Tibial nerve (tissue), 4 donors: ENCODE measurements at regions not wholly inside any gene's neighbourhood (a gene's known extent, or its start where the extent isn't known, plus 50 kb on each side); places are given as distances from the start of the nearest gene placed in this dataset.

Experiments
- DNase-seq, 2 donors: peaks; one replicate each; pipeline ENCODE4 v3.0.0-alpha.2; 2019; ENCODE audit warnings: low spot score in 2 of 2
- H3K27ac ChIP-seq, 4 donors: fragments of 200-600 bp; sonication (generic) in 3 of 4; one replicate each; pipeline ENCODE4 v1.5.1; 2017 to 2019; ENCODE audit warnings: mild to moderate bottlenecking in 1 of 4
- H3K27me3 ChIP-seq, 2 donors: fragments of 200-600 bp; sonication (generic) in 1 of 2; one replicate each; pipeline versions ENCODE4 v1.5.1 to v1.6.0; 2017 to 2019
- H3K36me3 ChIP-seq, 3 donors: fragments of 200-600 bp; sonication (generic); one replicate each; pipeline ENCODE4 v1.5.1; 2018 to 2019
- H3K4me1 ChIP-seq, 4 donors: fragments of 200-600 bp; sonication (generic) in 3 of 4; one replicate each; pipeline ENCODE4 v1.5.1; 2017 to 2019
- H3K4me3 ChIP-seq, 4 donors: fragments of 200-600 bp; sonication (generic) in 3 of 4; one replicate each; pipeline ENCODE4 v1.5.1; 2017 to 2019; ENCODE audit warnings: mild to moderate bottlenecking in 1 of 4, moderate library complexity in 1 of 4
- H3K9me3 ChIP-seq, 4 donors: fragments of 200-600 bp; sonication (generic) in 3 of 4; one replicate each; pipeline ENCODE4 v1.5.1; 2017 to 2019
- EP300 ChIP-seq, 2 donors: sonication (generic); formaldehyde crosslinking; IDR thresholded peaks; one replicate each; pipeline ENCODE4 v1.6.1; 2017; ENCODE audit warnings: antibody characterized with exemption in 2 of 2, mild to moderate bottlenecking in 1 of 2
- POLR2A ChIP-seq, 2 donors: fragments of 450-650 bp; IDR thresholded peaks; one replicate each; pipeline ENCODE4 v1.6.1; 2017; ENCODE audit warnings: antibody characterized with exemption in 2 of 2, mild to moderate bottlenecking in 2 of 2, moderate library complexity in 2 of 2
- WGBS, 2 donors: methylation state at CpG; one replicate each; pipeline ENCODE4 v1.1.5; 2018; 5-methylcytosine and 5-hydroxymethylcytosine counted together
- TF ChIP-seq, protein P1 (sequence below), 5 experiments: fragments of 200-600 bp in 3 of 5; fragments of 450-650 bp in 2 of 5; sonication (generic) in 3 of 5; IDR thresholded peaks; one replicate each; pipeline ENCODE4 v1.5.1; 2016 to 2019; ENCODE audit warnings: antibody characterized with exemption in 5 of 5, mild to moderate bottlenecking in 3 of 5, moderate library complexity in 2 of 5

DNA sequence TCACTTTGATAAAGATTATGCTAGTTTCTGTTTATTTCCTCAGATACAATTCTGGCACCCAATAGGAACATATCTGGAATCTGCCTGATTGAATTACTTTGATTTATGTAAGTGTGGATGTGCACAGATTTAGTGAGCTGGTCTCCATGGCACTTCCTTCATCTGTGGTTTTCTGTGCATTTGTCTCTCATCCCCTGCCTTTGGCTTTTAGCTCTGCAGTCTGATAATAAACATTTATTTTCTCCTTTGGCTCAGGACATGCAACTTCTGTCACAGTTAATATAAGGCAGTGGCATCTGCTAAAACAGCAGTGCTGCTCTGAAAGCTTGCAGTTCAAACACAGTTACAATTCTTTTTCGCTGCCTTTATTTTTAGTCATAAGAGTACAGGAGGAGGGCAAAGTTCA lies 273.7 kb upstream of the CHRM2 start:
- H3K4me1 ChIP-seq = no peaks in the 10 kb centered on the region
- H3K27ac ChIP-seq = no peak overlapping the region
- H3K9me3 ChIP-seq = peaks cover 0 to 7% (median 0%) of the 10 kb centered on the region in 4 donors
- H3K27me3 ChIP-seq = no peaks in the 10 kb centered on the region
- DNase-seq = no peak
- WGBS, 2 donors = 55 to 64% methylated on average over 1 of the region's 1 CpG
- TF ChIP-seq EP300 (IDR thresholded peaks at IDR 0.05) = no peak
- no peak for TF ChIP-seq POLR2A (IDR thresholded peaks at IDR 0.05)
- TF ChIP-seq, protein P1, sequence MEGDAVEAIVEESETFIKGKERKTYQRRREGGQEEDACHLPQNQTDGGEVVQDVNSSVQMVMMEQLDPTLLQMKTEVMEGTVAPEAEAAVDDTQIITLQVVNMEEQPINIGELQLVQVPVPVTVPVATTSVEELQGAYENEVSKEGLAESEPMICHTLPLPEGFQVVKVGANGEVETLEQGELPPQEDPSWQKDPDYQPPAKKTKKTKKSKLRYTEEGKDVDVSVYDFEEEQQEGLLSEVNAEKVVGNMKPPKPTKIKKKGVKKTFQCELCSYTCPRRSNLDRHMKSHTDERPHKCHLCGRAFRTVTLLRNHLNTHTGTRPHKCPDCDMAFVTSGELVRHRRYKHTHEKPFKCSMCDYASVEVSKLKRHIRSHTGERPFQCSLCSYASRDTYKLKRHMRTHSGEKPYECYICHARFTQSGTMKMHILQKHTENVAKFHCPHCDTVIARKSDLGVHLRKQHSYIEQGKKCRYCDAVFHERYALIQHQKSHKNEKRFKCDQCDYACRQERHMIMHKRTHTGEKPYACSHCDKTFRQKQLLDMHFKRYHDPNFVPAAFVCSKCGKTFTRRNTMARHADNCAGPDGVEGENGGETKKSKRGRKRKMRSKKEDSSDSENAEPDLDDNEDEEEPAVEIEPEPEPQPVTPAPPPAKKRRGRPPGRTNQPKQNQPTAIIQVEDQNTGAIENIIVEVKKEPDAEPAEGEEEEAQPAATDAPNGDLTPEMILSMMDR (IDR thresholded peaks at IDR 0.05) = no peak
- no peaks in the 10 kb centered on the region for H3K36me3 ChIP-seq
- no peak overlapping the region for H3K4me3 ChIP-seq

- Histone ChIP-seq H3K9me3 (no peaks in the 10 kb centered on the region), H3K27ac (no peak overlapping the region), H3K4me1 (no peaks in the 10 kb centered on the region), H3K27me3 (no peaks in the 10 kb centered on the region), H3K4me3 (no peak overlapping the region), H3K36me3 (no peaks in the 10 kb centered on the region)
- 86 to 90% methylated on average over 2 of the region's 2 CpGs for WGBS, 2 donors
- TF ChIP-seq, protein P1 (IDR thresholded peaks at IDR 0.05) = no peak
- TF ChIP-seq EP300 (IDR thresholded peaks at IDR 0.05) = no peak
- TF ChIP-seq POLR2A (IDR thresholded peaks at IDR 0.05) = no peak
- no peak for DNase-seq
These were observed 280.2 kb upstream of the CHRM2 start for GRCh38 chr7:136588216-136588615.

- Histone ChIP-seq H3K4me1 (no peaks in the 10 kb centered on the region), H3K9me3 (no peaks in the 10 kb centered on the region), H3K4me3 (no peak overlapping the region), H3K27me3 (no peaks in the 10 kb centered on the region), H3K27ac (no peak overlapping the region), H3K36me3 (no peaks in the 10 kb centered on the region)
- DNase-seq = no peak
- TF ChIP-seq EP300 (IDR thresholded peaks at IDR 0.05) (no peak), POLR2A (IDR thresholded peaks at IDR 0.05) (no peak)
- TF ChIP-seq, protein P1 (IDR thresholded peaks at IDR 0.05) = no peak
- WGBS, 2 donors = 81 to 86% methylated on average over 2 of the region's 2 CpGs
These were observed 282.3 kb upstream of the CHRM2 start for GRCh38 chr7:136585954-136586670.

GRCh38 chr7:136566491-136566890 lies 302.0 kb upstream of the CHRM2 start:
- no peaks in the 10 kb centered on the region for H3K36me3 ChIP-seq
- H3K4me3 ChIP-seq = no peak overlapping the region
- no peaks in the 10 kb centered on the region for H3K9me3 ChIP-seq
- H3K27me3 ChIP-seq = no peaks in the 10 kb centered on the region
- no peak overlapping the region for H3K27ac ChIP-seq
- DNase-seq = no peak
- TF ChIP-seq, protein P1 (IDR thresholded peaks at IDR 0.05) = no peak
- TF ChIP-seq POLR2A (IDR thresholded peaks at IDR 0.05) = no peak
- no peak for TF ChIP-seq EP300 (IDR thresholded peaks at IDR 0.05)
- 50 to 53% methylated on average over 2 of the region's 2 CpGs for WGBS, 2 donors
- no peaks in the 10 kb centered on the region for H3K4me1 ChIP-seq

DNA sequence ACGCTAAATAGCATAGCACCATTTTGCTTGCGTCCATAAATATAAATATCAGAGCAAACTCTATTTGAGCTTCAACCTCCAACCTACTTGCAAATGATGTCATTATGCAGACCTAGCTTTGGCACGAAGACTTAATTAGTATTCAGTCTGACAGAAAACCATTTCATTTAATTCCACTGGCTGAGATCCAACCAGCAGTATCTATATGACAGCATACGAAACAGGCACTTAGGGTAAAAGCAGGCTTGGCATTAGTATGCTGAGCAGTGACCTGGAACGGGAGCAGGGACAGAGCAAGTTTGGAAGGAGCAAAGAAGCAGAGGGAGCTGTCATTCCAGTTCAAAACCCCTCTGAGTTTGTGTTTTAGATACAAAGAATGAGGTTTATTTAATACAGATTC lies 312.5 kb upstream of the CHRM2 start:
- no peaks in the 10 kb centered on the region for H3K36me3 ChIP-seq
- no peak for DNase-seq
- TF ChIP-seq, protein P1 (IDR thresholded peaks at IDR 0.05) = no peak
- no peak for TF ChIP-seq POLR2A (IDR thresholded peaks at IDR 0.05)
- H3K27ac ChIP-seq = no peak overlapping the region
- H3K27me3 ChIP-seq = no peaks in the 10 kb centered on the region
- peaks cover 0 to 4% (median 0%) of the 10 kb centered on the region in 4 donors for H3K9me3 ChIP-seq
- no peaks in the 10 kb centered on the region for H3K4me1 ChIP-seq
- no peak overlapping the region for H3K4me3 ChIP-seq
- 44 to 45% methylated on average over 5 of the region's 5 CpGs for WGBS, 2 donors
